Mesothelial cell of epicardium (in vitro differentiated cells): ENCODE measurements at regions not wholly inside any gene's neighbourhood (a gene's known extent, or its start where the extent isn't known, plus 50 kb on each side); places are given as distances from the start of the nearest gene placed in this dataset.

ENCODE experiments used
- DNase-seq, 2 experiments: peaks; one replicate each; pipeline ENCODE4 v3.0.0; 2021; ENCODE audit warnings: low spot score in 2 of 2; ENCODE audit not compliant: unreplicated experiment in 2 of 2
- H3K27ac Mint-ChIP-seq: 2 replicates; pipeline ENCODE4 v1.8.0; 2021; ENCODE audit warnings: mixed read lengths
- H3K27me3 Mint-ChIP-seq: 2 replicates; pipeline ENCODE4 v1.8.0; 2021; ENCODE audit warnings: low read depth, mixed read lengths
- H3K36me3 Mint-ChIP-seq: 2 replicates; pipeline ENCODE4 v1.8.0; 2021; ENCODE audit warnings: mixed read lengths
- H3K4me1 Mint-ChIP-seq: 2 replicates; pipeline ENCODE4 v1.8.0; 2021; ENCODE audit warnings: mixed read lengths
- H3K4me3 Mint-ChIP-seq: 2 replicates; pipeline ENCODE4 v1.8.0; 2021; ENCODE audit warnings: mild to moderate bottlenecking, moderate library complexity, mixed read lengths
- H3K9me3 Mint-ChIP-seq: 2 replicates; pipeline ENCODE4 v1.8.0; 2021; ENCODE audit warnings: mixed read lengths
- TF ChIP-seq, protein P1 (sequence below): fragments of 200-600 bp; sonication (generic); IDR thresholded peaks from one replicate; pipeline ENCODE4 v1.5.0; 2021; ENCODE audit warnings: antibody characterized with exemption; ENCODE audit not compliant: unreplicated experiment

DNA sequence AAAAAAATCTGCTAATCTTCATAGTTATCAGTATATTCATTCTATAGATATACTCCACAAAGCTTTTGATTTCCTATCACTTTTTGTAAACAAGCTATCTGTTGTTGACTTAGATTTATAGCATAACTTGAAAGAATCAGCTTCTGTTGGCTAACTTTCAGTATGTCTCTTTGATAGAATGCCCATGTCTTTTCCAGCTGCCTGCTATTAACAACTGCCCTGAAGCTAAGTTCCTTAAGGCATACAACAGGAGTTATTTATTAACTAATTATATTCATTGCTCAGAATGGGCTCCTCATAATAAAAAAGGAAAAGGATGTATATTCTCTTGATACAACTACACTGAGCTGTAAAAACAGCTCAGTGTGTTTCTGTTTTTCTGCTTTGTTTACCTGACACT, 293.9 kb downstream of the TUSC7 start:
- TF ChIP-seq, protein P1, sequence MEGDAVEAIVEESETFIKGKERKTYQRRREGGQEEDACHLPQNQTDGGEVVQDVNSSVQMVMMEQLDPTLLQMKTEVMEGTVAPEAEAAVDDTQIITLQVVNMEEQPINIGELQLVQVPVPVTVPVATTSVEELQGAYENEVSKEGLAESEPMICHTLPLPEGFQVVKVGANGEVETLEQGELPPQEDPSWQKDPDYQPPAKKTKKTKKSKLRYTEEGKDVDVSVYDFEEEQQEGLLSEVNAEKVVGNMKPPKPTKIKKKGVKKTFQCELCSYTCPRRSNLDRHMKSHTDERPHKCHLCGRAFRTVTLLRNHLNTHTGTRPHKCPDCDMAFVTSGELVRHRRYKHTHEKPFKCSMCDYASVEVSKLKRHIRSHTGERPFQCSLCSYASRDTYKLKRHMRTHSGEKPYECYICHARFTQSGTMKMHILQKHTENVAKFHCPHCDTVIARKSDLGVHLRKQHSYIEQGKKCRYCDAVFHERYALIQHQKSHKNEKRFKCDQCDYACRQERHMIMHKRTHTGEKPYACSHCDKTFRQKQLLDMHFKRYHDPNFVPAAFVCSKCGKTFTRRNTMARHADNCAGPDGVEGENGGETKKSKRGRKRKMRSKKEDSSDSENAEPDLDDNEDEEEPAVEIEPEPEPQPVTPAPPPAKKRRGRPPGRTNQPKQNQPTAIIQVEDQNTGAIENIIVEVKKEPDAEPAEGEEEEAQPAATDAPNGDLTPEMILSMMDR = no peak
- no peak overlapping the region for H3K4me3 Mint-ChIP-seq
- no peak overlapping the region for H3K27ac Mint-ChIP-seq
- no peak for DNase-seq
- no peaks in the 10 kb centered on the region for H3K27me3 Mint-ChIP-seq
- H3K9me3 Mint-ChIP-seq = no peaks in the 10 kb centered on the region
- no peaks in the 10 kb centered on the region for H3K36me3 Mint-ChIP-seq
- peaks cover 10% of the 10 kb centered on the region for H3K4me1 Mint-ChIP-seq

DNA sequence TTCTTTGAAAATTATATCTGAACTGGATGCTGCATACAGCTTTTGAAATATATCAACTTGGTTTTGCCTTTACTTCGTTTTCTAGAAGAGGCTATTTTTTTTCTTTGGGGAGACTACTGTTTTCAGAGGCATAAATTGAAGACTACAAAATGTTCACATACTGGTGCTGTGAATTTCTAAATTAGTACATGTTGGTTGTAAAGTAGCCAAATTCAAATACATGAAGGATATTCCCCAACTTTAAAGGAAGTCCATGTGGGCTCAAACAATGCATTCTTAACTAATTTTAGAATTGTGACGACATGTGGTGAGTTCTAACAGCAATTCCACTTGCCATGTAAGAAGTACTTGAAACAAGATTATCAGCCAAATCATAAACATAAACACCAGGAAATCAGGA, 295.7 kb downstream of the TUSC7 start:
- no peaks in the 10 kb centered on the region for H3K27me3 Mint-ChIP-seq
- no peak overlapping the region for H3K27ac Mint-ChIP-seq
- H3K4me3 Mint-ChIP-seq = no peak overlapping the region
- peaks cover 10% of the 10 kb centered on the region for H3K4me1 Mint-ChIP-seq
- DNase-seq = no peak
- H3K36me3 Mint-ChIP-seq = no peaks in the 10 kb centered on the region
- H3K9me3 Mint-ChIP-seq = no peaks in the 10 kb centered on the region
- TF ChIP-seq, protein P1 = no peak

DNA sequence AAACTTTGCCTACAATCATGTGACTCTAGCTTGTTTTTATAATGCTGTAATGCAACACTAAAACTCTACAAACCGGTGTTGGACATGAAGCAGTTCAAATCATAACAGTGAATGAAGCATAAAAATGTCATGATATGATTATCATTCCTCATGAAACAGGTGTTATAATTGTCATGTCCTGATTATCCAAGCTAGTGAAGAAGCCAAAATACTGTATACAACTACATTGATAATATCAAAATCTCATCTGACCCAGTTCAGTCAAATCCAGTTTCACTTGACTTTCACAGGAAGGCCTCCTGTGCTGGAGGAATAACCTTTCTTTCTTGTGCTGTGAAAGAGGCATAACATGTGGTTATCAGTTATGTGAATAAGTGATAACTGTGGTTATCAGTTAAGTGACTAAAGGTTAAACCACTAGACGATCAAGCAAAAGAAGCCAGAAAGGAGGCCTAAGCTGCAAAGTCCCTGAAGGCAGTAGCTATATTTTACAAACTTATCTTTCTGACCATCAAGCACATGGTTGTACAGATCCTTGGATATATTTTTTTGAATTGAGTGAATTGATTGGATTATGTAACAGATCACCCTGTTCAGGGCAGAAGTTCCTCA, 296.4 kb downstream of the TUSC7 start:
- Mint-ChIP-seq H3K27ac (no peak overlapping the region), H3K36me3 (no peaks in the 10 kb centered on the region), H3K4me1 (peaks cover 10% of the 10 kb centered on the region), H3K27me3 (no peaks in the 10 kb centered on the region), H3K9me3 (no peaks in the 10 kb centered on the region), H3K4me3 (no peak overlapping the region)
- TF ChIP-seq, protein P1 = no peak
- DNase-seq = no peak

DNA sequence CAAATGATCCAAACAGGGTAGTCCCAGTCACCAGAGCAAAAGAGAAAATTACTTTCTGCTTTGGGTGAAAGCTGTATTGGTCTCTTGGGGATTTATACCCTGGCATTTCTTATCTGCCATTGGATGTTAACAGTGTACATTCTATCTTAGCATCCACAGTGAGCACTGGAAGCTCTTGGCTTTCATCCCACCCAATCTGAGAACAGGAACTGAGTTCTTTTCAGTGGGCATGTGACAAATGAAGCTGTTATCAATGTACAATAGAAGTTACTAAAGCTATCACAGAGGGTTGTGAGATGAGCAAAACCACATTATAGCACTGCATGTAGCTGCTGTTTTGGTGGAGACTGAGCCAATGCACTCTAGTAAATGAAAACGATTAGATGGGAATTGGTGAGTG, 300.7 kb downstream of the TUSC7 start:
- Mint-ChIP-seq H3K4me3 (no peak overlapping the region), H3K27ac (no peak overlapping the region), H3K9me3 (no peaks in the 10 kb centered on the region), H3K4me1 (peaks cover 5% of the 10 kb centered on the region), H3K36me3 (no peaks in the 10 kb centered on the region), H3K27me3 (peaks cover 1% of the 10 kb centered on the region)
- TF ChIP-seq, protein P1 = no peak
- no peak for DNase-seq

DNA sequence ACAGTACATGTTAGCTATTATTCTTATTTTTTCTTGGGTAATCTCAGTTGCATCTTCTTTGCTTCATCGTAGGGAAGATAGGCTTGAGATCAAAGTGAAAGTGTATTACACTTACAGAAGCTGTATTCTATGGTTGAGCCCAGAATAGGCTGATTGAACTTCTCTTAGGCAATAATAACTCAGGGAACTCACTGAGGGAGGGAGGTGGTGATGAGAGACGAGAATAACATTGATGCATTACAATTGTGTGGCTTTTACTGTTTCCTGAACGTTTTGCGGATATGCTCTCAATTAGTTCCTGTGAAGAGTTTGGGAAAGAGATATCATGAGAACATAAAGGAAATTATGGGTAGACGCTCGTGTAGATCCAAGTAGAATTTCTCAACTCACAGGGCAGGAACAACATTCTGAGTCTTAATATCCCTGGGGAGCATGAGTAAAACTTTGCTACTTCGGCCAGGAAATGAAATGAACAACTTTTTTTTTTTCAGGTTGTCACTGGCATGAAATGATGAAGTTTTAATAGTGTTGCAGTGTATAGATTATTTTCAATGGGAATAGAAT, 302.2 kb downstream of the TUSC7 start:
- Mint-ChIP-seq H3K9me3 (no peaks in the 10 kb centered on the region), H3K27ac (no peak overlapping the region), H3K36me3 (no peaks in the 10 kb centered on the region), H3K4me1 (no peaks in the 10 kb centered on the region), H3K27me3 (peaks cover 3% of the 10 kb centered on the region), H3K4me3 (no peak overlapping the region)
- no peak for DNase-seq
- TF ChIP-seq, protein P1 = no peak
